ENCODE measurements at regions not wholly inside any gene's neighbourhood (a gene's known extent, or its start where the extent isn't known, plus 50 kb on each side); places are given as distances from the start of the nearest gene placed in this dataset.

DNA sequence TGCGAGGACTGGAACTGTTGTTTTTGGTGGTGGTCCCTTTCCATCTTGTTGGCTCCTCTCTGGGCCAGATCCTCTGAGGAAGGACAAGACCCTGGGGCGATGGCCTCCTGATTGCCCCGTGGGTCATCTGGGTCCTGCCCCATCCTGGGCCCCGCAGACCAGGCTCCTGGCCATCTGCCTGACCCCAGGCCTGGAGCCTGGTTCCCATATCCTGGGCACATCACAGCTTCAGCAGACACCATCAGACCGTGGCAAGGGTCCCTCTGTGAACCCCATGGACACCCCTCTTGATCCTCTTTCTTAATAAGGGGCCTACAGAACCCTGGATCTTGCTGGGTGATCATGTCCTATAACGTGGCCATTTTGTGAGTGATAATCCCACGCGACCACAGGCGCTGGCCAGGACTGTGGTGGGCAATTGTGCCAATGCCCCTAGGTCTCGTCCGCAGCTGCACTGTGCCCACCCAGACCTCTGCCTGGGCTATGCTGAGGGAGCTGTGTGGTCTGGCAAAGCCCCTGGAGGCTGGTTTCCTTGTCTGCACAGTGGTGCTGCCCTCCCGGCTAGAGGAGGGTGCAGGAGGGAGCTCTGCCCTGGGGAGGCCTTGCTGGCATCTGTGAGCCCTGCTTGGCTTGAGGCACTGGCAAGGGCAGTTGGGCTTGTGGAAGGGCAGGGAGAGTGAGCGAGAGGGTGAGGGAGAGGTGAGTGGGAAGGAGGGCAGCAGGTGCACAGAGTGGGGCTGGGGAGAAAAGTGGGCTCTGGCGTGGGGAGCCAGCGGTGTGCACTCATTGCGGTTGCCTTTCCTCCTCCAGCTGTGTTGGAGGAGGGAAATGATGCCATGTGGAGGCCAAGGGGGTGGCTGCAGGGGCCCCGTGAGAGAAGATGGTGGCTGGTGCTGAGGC is 53.1 kb upstream of the PRR23E start:
- DNase-seq = no peak

GRCh38 chr3:127140501-127141460 is 52.1 kb upstream of the PRR23E start:
- no peak for DNase-seq

DNA sequence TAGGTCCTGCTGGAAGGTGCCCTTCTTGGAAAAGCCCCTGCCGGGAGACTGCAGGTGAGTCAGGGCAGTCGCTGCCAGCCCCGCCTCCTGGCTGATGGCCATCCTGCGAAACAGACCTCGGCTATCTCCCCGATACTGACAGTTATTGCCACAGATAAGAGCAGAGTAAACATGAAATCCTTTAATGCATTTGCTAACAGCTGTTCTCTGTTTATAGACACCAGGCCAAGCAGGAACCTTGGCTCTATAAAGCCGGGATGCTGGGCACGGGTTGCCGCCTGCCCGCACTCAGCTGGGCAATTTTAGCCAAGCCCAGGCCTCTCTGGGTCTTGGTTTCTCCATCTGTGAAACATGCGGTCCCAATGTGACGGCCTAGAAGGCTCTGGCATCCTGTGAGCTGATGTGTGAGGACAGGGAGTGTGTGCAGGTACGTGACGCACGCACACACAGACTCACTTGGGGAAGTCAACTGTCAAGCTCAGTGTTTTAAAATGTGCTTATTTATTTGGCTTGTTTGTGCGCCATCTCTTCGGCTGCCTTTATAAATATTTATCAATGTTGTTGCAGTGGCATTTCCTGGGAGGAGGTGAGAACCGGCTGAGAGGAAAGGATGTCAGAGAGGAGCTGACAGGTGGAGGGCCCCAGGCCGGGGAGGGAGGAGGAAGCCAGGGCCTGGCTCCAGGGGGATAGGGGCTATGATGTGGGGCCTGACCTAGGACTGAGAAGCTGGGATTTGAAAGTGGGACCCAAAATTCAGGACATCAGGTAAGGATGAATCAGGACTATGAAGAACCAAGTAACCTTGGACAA is 50.8 kb upstream of the PRR23E start:
- DNase-seq = peak; percentile 100

Data from NCI-H1105 treated with DMSO at 0.1 percent for 48 hours (cell line).